Neural progenitor cell (in vitro differentiated cells): ENCODE measurements at regions not wholly inside any gene's neighbourhood (a gene's known extent, or its start where the extent isn't known, plus 50 kb on each side); places are given as distances from the start of the nearest gene placed in this dataset.
A peak's percentile ranks its signal among the peaks of the same experiment; 100 is the strongest.

Experiments
- DNase-seq: peaks from one replicate; pipeline ENCODE4 v3.0.0-alpha.2; 2016; ENCODE audit warnings: low spot score
- H2AFZ ChIP-seq: fragments of 200-600 bp; sonication (generic); replicated peaks from 2 replicates; pipeline ENCODE4 v1.6.1; 2016; ENCODE audit warnings: antibody characterized with exemption
- H3F3A ChIP-seq: fragments of 200-600 bp; sonication (generic); 2 replicates; pipeline ENCODE4 v1.6.1; 2016; ENCODE audit warnings: antibody characterized with exemption, low read depth
- H3K27ac ChIP-seq: fragments of 200-600 bp; sonication (generic); 2 replicates; pipeline ENCODE4 v1.5.1; 2016; ENCODE audit warnings: mild to moderate bottlenecking
- H3K27me3 ChIP-seq: fragments of 200-600 bp; sonication (generic); 2 replicates; pipeline ENCODE4 v1.6.1; 2016; ENCODE audit warnings: mild to moderate bottlenecking, moderate library complexity
- H3K36me3 ChIP-seq: fragments of 200-600 bp; sonication (generic); 2 replicates; pipeline ENCODE4 v1.5.1; 2016
- H3K4me1 ChIP-seq: fragments of 200-600 bp; sonication (generic); 2 replicates; pipeline ENCODE4 v1.6.1; 2016; ENCODE audit warnings: mixed run types
- H3K4me2 ChIP-seq: fragments of 200-600 bp; sonication (generic); 2 replicates; pipeline ENCODE4 v1.6.1; 2016
- H3K4me3 ChIP-seq: fragments of 200-600 bp; sonication (generic); 2 replicates; pipeline ENCODE4 v1.5.1; 2016
- H3K79me2 ChIP-seq: fragments of 200-600 bp; sonication (generic); 2 replicates; pipeline ENCODE4 v1.6.1; 2016; ENCODE audit warnings: low read depth
- H3K9ac ChIP-seq: fragments of 200-600 bp; sonication (generic); 2 replicates; pipeline ENCODE4 v1.6.1; 2016
- H3K9me3 ChIP-seq: fragments of 200-600 bp; sonication (generic); 2 replicates; pipeline ENCODE4 v1.5.1; 2016; ENCODE audit warnings: low read depth
- H4K20me1 ChIP-seq: fragments of 200-600 bp; sonication (generic); 2 replicates; pipeline ENCODE4 v1.6.1; 2016; ENCODE audit warnings: low read depth
- H3K27ac Mint-ChIP-seq: 3 replicates; pipeline ENCODE4 v1.8.0; 2021; ENCODE audit warnings: mixed read lengths
- H3K27me3 Mint-ChIP-seq: 2 replicates; pipeline ENCODE4 v1.8.0; 2022; ENCODE audit warnings: low read depth, mild to moderate bottlenecking, inconsistent platforms, moderate library complexity, mixed read lengths; ENCODE audit not compliant: insufficient read depth
- H3K36me3 Mint-ChIP-seq: 3 replicates; pipeline ENCODE4 v1.8.0; 2021; ENCODE audit warnings: mixed read lengths
- H3K4me1 Mint-ChIP-seq: 3 replicates; pipeline ENCODE4 v1.8.0; 2021; ENCODE audit warnings: mixed read lengths
- H3K4me3 Mint-ChIP-seq: 3 replicates; pipeline ENCODE4 v1.8.0; 2021; ENCODE audit warnings: mild to moderate bottlenecking, moderate library complexity, mixed read lengths
- H3K9me3 Mint-ChIP-seq: 3 replicates; pipeline ENCODE4 v1.8.0; 2020; ENCODE audit warnings: mixed read lengths
- EZH2 ChIP-seq: fragments of 200-600 bp; sonication (generic); IDR thresholded peaks from 2 replicates; pipeline ENCODE4 v1.6.1; 2017; ENCODE audit warnings: antibody characterized with exemption, mild to moderate bottlenecking, moderate library complexity
- EZH2phosphoT487 ChIP-seq: fragments of 200-600 bp; sonication (generic); IDR thresholded peaks from 2 replicates; pipeline ENCODE4 v1.6.1; 2017; ENCODE audit warnings: antibody characterized with exemption
- TF ChIP-seq, protein P1 (sequence below): fragments of 200-600 bp; sonication (generic); IDR thresholded peaks from 2 replicates; pipeline ENCODE4 v1.5.1; 2017; ENCODE audit warnings: antibody characterized with exemption, mild to moderate bottlenecking

DNA sequence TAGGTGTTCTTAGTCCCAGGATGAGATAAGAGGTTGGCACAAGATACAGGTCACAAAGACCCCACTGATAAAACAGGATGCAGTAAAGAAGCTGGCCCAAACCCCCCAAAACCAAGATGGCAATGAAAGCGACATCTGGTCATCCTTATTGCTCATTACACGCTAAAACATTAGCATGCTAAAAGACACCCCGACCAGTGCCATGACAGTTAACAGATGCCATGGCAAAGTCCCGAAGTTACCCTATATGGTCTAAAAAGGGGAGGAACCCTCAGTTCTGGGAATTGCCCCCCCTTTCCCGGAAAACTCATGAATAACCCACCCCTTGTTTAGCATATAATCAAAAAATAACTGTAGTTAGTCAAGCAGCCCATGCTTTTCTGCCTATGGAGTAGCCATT is 251.1 kb downstream of the SLC4A3 start:
- H3K4me3 ChIP-seq = no peak overlapping the region
- no peaks in the 10 kb centered on the region for H3K36me3 ChIP-seq
- TF ChIP-seq EZH2phosphoT487 = no peak
- TF ChIP-seq, protein P1, sequence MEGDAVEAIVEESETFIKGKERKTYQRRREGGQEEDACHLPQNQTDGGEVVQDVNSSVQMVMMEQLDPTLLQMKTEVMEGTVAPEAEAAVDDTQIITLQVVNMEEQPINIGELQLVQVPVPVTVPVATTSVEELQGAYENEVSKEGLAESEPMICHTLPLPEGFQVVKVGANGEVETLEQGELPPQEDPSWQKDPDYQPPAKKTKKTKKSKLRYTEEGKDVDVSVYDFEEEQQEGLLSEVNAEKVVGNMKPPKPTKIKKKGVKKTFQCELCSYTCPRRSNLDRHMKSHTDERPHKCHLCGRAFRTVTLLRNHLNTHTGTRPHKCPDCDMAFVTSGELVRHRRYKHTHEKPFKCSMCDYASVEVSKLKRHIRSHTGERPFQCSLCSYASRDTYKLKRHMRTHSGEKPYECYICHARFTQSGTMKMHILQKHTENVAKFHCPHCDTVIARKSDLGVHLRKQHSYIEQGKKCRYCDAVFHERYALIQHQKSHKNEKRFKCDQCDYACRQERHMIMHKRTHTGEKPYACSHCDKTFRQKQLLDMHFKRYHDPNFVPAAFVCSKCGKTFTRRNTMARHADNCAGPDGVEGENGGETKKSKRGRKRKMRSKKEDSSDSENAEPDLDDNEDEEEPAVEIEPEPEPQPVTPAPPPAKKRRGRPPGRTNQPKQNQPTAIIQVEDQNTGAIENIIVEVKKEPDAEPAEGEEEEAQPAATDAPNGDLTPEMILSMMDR = no peak
- TF ChIP-seq EZH2 = no peak
- Mint-ChIP-seq H3K27ac (no peak overlapping the region), H3K4me1 (no peaks in the 10 kb centered on the region), H3K27me3 (peaks cover 4% of the 10 kb centered on the region), H3K9me3 (peaks cover 5% of the 10 kb centered on the region), H3K36me3 (no peaks in the 10 kb centered on the region), H3K4me3 (no peak overlapping the region)
- H3K9me3 ChIP-seq = no peaks in the 10 kb centered on the region
- H2AFZ ChIP-seq = no peak overlapping the region
- no peaks in the 10 kb centered on the region for H3K79me2 ChIP-seq
- no peak overlapping the region for H3K9ac ChIP-seq
- no peak overlapping the region for H3K27ac ChIP-seq
- H3K4me2 ChIP-seq = no peak overlapping the region
- DNase-seq = no peak
- H3K27me3 ChIP-seq = no peaks in the 10 kb centered on the region
- no peaks in the 10 kb centered on the region for H3F3A ChIP-seq
- H4K20me1 ChIP-seq = no peaks in the 10 kb centered on the region
- no peaks in the 10 kb centered on the region for H3K4me1 ChIP-seq

DNA sequence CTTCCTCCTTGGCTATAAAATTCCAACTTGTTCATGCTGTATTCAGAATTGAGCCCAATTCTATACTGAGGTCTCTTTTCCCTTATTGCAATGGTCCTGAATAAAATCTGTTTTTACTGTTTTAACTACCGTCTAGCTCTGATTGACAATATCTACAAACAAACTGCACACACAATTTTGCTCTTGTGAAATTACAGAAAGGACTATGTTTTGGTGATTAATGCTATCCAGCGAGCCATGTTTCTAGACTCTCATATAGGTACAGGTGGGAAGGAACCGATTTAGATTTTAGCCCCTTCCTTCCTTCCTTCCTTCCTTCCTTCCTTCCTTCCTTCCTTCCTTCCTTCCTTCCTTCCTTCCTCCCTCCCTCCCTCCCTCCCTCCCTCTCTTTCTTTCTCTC is 254.4 kb downstream of the SLC4A3 start:
- Histone ChIP-seq H3K4me2 (no peak overlapping the region), H3K27me3 (no peaks in the 10 kb centered on the region), H3F3A (no peaks in the 10 kb centered on the region), H3K9me3 (no peaks in the 10 kb centered on the region), H3K36me3 (no peaks in the 10 kb centered on the region), H3K4me3 (no peak overlapping the region), H3K79me2 (no peaks in the 10 kb centered on the region), H3K27ac (no peak overlapping the region), H4K20me1 (no peaks in the 10 kb centered on the region), H2AFZ (no peak overlapping the region), H3K4me1 (peaks cover under 1% of the 10 kb centered on the region), H3K9ac (no peak overlapping the region)
- H3K27ac Mint-ChIP-seq = no peak overlapping the region
- no peaks in the 10 kb centered on the region for H3K4me1 Mint-ChIP-seq
- no peaks in the 10 kb centered on the region for H3K9me3 Mint-ChIP-seq
- no peaks in the 10 kb centered on the region for H3K36me3 Mint-ChIP-seq
- no peaks in the 10 kb centered on the region for H3K27me3 Mint-ChIP-seq
- no peak for DNase-seq
- H3K4me3 Mint-ChIP-seq = no peak overlapping the region
- no peak for TF ChIP-seq EZH2phosphoT487
- TF ChIP-seq, protein P1 = no peak
- no peak for TF ChIP-seq EZH2

DNA sequence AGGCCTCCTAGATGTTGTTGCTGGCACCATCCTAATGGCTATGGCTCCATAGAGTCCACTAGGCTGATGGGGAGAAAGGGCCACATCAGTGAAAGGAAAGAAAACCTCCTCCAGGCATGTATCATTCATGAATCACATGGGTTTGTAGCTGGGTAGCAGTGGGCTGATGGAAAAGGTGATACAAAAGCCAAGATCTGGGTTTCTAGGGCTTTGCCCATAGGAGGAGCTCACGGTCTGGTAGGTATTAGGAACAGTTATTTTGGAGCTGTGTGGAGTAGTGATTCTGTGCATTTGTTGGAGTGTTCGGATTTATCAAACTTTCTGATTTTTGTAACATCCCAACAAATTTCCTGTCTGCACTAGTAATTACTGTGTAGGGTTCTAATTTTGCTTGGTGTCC is 259.2 kb downstream of the SLC4A3 start:
- Histone ChIP-seq H2AFZ (peak overlapping the region; percentile 27), H3K27me3 (no peaks in the 10 kb centered on the region), H3K36me3 (no peaks in the 10 kb centered on the region), H3K4me1 (peaks cover 10% of the 10 kb centered on the region), H3K79me2 (no peaks in the 10 kb centered on the region), H3K4me2 (no peak overlapping the region), H3K9ac (no peak overlapping the region), H3K9me3 (no peaks in the 10 kb centered on the region), H3K4me3 (no peak overlapping the region), H3F3A (no peaks in the 10 kb centered on the region), H3K27ac (no peak overlapping the region), H4K20me1 (no peaks in the 10 kb centered on the region)
- H3K27me3 Mint-ChIP-seq = no peaks in the 10 kb centered on the region
- H3K9me3 Mint-ChIP-seq = no peaks in the 10 kb centered on the region
- no peak overlapping the region for H3K27ac Mint-ChIP-seq
- H3K4me1 Mint-ChIP-seq = peaks cover 5% of the 10 kb centered on the region
- no peak overlapping the region for H3K4me3 Mint-ChIP-seq
- DNase-seq = peak; percentile 31
- H3K36me3 Mint-ChIP-seq = no peaks in the 10 kb centered on the region
- no peak for TF ChIP-seq EZH2phosphoT487
- TF ChIP-seq, protein P1 = peak; percentile 43

DNA sequence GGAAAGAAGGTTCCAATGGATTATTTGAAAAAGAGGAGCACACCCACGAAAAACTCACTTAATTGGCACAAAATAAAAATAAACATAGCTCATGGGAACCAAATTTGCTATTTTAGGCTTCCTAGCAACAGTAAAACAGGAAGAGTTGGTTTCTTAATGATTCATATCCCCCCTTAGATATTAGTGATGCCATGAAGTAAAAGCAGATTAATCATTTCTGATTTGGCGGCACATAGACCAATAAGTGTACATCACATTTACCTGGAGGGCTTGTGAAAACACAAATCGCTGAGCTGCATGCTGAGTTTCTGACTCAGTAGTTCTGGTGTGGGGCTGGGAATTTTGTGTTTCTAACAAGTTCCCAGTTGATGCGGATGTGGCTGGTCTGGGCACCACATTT is 260.4 kb downstream of the SLC4A3 start:
- Histone ChIP-seq H3K9ac (no peak overlapping the region), H3K79me2 (no peaks in the 10 kb centered on the region)
- peaks cover 5% of the 10 kb centered on the region for H3K4me1 Mint-ChIP-seq

More for the DNA sequence above, 260.4 kb downstream of the SLC4A3 start:
- no peak for DNase-seq
- Histone ChIP-seq H4K20me1 (no peaks in the 10 kb centered on the region), H3K4me3 (no peak overlapping the region), H3K4me2 (no peak overlapping the region), H3K4me1 (peaks cover 10% of the 10 kb centered on the region), H2AFZ (no peak overlapping the region), H3K9me3 (no peaks in the 10 kb centered on the region), H3K36me3 (no peaks in the 10 kb centered on the region), H3K27me3 (no peaks in the 10 kb centered on the region), H3F3A (no peaks in the 10 kb centered on the region), H3K27ac (no peak overlapping the region)
- Mint-ChIP-seq H3K4me3 (no peak overlapping the region), H3K27ac (no peak overlapping the region), H3K27me3 (no peaks in the 10 kb centered on the region), H3K36me3 (no peaks in the 10 kb centered on the region), H3K9me3 (no peaks in the 10 kb centered on the region)
- TF ChIP-seq, protein P1 = no peak
